ENCODE measurements at regions not wholly inside any gene's neighbourhood (a gene's known extent, or its start where the extent isn't known, plus 50 kb on each side); places are given as distances from the start of the nearest gene placed in this dataset.
A peak's percentile ranks its signal among the peaks of the same experiment; 100 is the strongest.

DNA sequence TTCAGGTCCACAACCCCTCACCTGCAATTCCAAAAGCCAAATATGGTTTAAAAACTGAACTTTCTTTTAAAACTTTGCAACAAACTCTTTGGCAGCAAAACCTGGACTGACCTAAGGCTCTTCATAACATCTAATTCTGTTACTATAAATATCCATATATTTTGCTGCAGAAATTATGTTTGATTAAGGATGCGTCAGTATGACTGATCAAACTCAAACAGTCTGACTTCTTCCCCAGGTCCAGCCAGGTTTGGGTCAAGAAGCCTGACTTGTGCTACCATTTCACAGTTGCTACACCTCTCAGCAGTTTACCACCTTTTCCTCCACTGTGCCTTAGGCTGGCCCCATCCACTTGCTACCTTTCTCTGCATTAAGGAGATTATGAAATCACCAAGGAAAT, 127.0 kb upstream of the DUSP22 start:
- Mint-ChIP-seq H3K27ac (ENCODE audit: low read depth, unreplicated experiment) (no peak overlapping the region), H3K27me3 (ENCODE audit: insufficient read depth, unreplicated experiment) (peaks cover 53% of the 10 kb centered on the region), H3K36me3 (ENCODE audit: insufficient read depth, unreplicated experiment) (no peaks in the 10 kb centered on the region), H3K9me3 (ENCODE audit: unreplicated experiment) (no peaks in the 10 kb centered on the region), H3K4me1 (ENCODE audit: insufficient read depth, unreplicated experiment) (no peaks in the 10 kb centered on the region), H3K4me3 (ENCODE audit: unreplicated experiment) (no peak overlapping the region)
- no peak for DNase-seq (ENCODE audit: unreplicated experiment)
- TF ChIP-seq, protein P1, sequence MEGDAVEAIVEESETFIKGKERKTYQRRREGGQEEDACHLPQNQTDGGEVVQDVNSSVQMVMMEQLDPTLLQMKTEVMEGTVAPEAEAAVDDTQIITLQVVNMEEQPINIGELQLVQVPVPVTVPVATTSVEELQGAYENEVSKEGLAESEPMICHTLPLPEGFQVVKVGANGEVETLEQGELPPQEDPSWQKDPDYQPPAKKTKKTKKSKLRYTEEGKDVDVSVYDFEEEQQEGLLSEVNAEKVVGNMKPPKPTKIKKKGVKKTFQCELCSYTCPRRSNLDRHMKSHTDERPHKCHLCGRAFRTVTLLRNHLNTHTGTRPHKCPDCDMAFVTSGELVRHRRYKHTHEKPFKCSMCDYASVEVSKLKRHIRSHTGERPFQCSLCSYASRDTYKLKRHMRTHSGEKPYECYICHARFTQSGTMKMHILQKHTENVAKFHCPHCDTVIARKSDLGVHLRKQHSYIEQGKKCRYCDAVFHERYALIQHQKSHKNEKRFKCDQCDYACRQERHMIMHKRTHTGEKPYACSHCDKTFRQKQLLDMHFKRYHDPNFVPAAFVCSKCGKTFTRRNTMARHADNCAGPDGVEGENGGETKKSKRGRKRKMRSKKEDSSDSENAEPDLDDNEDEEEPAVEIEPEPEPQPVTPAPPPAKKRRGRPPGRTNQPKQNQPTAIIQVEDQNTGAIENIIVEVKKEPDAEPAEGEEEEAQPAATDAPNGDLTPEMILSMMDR (IDR thresholded peaks at IDR 0.05; ENCODE audit: unreplicated experiment): no peak
- no TSS peak for BruUV-seq (replicated peaks)
- ChIA-PET CTCF (no interaction called here), POLR2A (no interaction called here)
- intact Hi-C loops (cut with micrococcal nuclease): no loop called here

DNA sequence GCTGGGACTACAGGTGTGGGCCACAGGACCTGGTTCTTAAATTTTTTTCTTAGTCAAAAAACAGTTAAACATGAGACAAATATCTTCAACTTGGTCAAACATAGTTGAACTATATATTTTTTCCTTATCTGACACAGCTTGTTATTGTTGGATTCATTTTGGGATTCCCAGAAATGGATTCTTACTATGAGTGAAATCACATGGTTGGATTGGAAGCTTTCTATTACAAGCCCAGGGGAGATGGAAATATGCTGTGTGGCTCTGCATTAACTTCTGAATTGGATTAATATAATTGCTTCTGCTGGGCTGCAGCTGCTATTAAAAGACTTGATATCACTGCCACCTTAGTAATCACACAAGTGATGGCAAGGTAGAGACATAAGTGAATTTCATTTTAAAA, 126.4 kb upstream of the DUSP22 start:
- intact Hi-C loops (cut with micrococcal nuclease): no loop called here
- no peak overlapping the region for H3K4me3 Mint-ChIP-seq (ENCODE audit: unreplicated experiment)

DNA sequence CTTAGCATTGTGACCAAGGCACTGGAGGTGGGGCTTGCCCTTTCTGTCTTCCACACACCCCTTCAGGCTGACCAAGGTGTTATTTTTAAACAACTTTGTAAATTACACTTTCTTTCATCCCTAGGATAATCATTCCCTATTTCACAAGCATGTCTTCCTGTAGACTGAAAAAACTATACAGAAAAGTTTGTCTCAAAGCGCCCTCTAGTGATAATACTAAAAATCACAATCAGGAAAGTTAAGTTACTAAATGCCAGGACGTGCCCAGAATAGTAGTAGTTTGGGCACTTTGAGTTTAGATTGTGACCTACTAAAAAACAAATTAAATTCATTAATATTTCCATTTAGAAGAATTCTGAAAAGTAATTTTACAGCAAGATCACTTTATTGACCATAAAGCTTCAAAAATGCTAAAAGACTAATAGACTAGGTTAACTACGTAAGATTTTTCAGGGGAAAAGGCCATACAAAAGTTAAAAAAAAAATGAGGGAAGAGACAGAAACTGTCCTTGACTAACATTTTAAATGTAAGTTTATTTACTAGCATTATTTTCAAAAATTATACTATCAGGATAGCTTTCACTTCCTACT, 123.3 kb upstream of the DUSP22 start:
- ChIA-PET POLR2A (interaction anchor here (0.6 kb wide), 1 partner anchor 10 kb away, joined by 3 read pairs; no protein-coding TSS in a partner anchor), CTCF (interaction anchor here (0.6 to 2.0 kb wide), 8 partner anchors 11 to 1175 kb away, joined by 3 to 12 read pairs (median 3); no protein-coding TSS in a partner anchor)
- Mint-ChIP-seq H3K9me3 (ENCODE audit: unreplicated experiment) (no peaks in the 10 kb centered on the region), H3K27me3 (ENCODE audit: insufficient read depth, unreplicated experiment) (peaks cover 47% of the 10 kb centered on the region), H3K27ac (ENCODE audit: low read depth, unreplicated experiment) (no peak overlapping the region), H3K4me1 (ENCODE audit: insufficient read depth, unreplicated experiment) (no peaks in the 10 kb centered on the region), H3K4me3 (ENCODE audit: unreplicated experiment) (no peak overlapping the region), H3K36me3 (ENCODE audit: insufficient read depth, unreplicated experiment) (no peaks in the 10 kb centered on the region)
- no TSS peak for BruUV-seq (replicated peaks)
- peak; percentile 64 for DNase-seq (ENCODE audit: unreplicated experiment)
- intact Hi-C loops (cut with micrococcal nuclease): no loop called here
- TF ChIP-seq, protein P1 (IDR thresholded peaks at IDR 0.05; ENCODE audit: unreplicated experiment): peak; percentile 40

More for the DNA sequence above, 126.4 kb upstream of the DUSP22 start:
- Mint-ChIP-seq H3K27ac (ENCODE audit: low read depth, unreplicated experiment) (no peak overlapping the region), H3K27me3 (ENCODE audit: insufficient read depth, unreplicated experiment) (peaks cover 52% of the 10 kb centered on the region), H3K36me3 (ENCODE audit: insufficient read depth, unreplicated experiment) (no peaks in the 10 kb centered on the region), H3K9me3 (ENCODE audit: unreplicated experiment) (no peaks in the 10 kb centered on the region), H3K4me1 (ENCODE audit: insufficient read depth, unreplicated experiment) (no peaks in the 10 kb centered on the region)
- DNase-seq (ENCODE audit: unreplicated experiment): no peak
- TF ChIP-seq, protein P1 (IDR thresholded peaks at IDR 0.05; ENCODE audit: unreplicated experiment): no peak
- POLR2A ChIA-PET: no interaction called here
- no TSS peak for BruUV-seq (replicated peaks)
- CTCF ChIA-PET: no interaction called here

DNA sequence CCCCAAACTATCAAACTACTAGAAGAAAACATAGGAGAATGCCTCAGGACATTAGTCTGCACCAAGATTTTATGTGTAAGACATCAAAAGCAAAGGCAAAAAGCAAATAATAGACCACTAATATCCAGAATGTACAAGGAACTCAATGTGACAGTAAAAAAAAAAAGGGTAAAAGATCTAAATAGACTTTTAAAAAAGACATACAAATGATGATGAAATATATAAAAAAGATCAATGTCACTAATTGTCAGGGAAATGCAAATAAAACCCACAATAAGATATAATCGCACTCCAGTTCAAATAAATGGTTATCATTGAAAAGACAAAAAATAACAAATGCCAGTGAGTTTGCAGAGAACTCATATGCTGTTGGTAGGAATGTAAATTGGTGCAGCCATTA, 118.3 kb upstream of the DUSP22 start:
- POLR2A ChIA-PET: no interaction called here
- BruUV-seq (replicated peaks): no TSS peak
- CTCF ChIA-PET: no interaction called here
- H3K27me3 Mint-ChIP-seq (ENCODE audit: insufficient read depth, unreplicated experiment): peaks cover 25% of the 10 kb centered on the region
- no peaks in the 10 kb centered on the region for H3K36me3 Mint-ChIP-seq (ENCODE audit: insufficient read depth, unreplicated experiment)
- peaks cover 7% of the 10 kb centered on the region for H3K9me3 Mint-ChIP-seq (ENCODE audit: unreplicated experiment)
- H3K27ac Mint-ChIP-seq (ENCODE audit: low read depth, unreplicated experiment): no peak overlapping the region
- no peak overlapping the region for H3K4me3 Mint-ChIP-seq (ENCODE audit: unreplicated experiment)
- no peaks in the 10 kb centered on the region for H3K4me1 Mint-ChIP-seq (ENCODE audit: insufficient read depth, unreplicated experiment)
- intact Hi-C loops (cut with micrococcal nuclease): no loop called here
- TF ChIP-seq, protein P1 (IDR thresholded peaks at IDR 0.05; ENCODE audit: unreplicated experiment): no peak
- DNase-seq (ENCODE audit: unreplicated experiment): no peak

Measured in MCF 10A (cell line).